Vagina (tissue), 2 donors: ENCODE measurements at regions not wholly inside any gene's neighbourhood (a gene's known extent, or its start where the extent isn't known, plus 50 kb on each side); places are given as distances from the start of the nearest gene placed in this dataset.

Experiments
- POLR2A ChIP-seq, 2 donors: fragments of 450-650 bp; IDR thresholded peaks; one replicate each; pipeline ENCODE4 v1.6.1; 2017; ENCODE audit warnings: antibody characterized with exemption in 2 of 2, mild to moderate bottlenecking in 2 of 2, moderate library complexity in 2 of 2
- POLR2AphosphoS5 ChIP-seq, 2 donors: sonication (generic); formaldehyde crosslinking; IDR thresholded peaks; one replicate each; pipeline ENCODE4 v1.9.0; 2017; ENCODE audit warnings: antibody characterized with exemption in 2 of 2, mild to moderate bottlenecking in 2 of 2, low read depth in 1 of 2; ENCODE audit not compliant: insufficient read depth in 1 of 2
- TF ChIP-seq, protein P1 (sequence below), 3 experiments: fragments of 450-650 bp in 2 of 3; fragments of 200-600 bp in 1 of 3; sonication (generic) in 1 of 3; IDR thresholded peaks; one replicate each; pipeline ENCODE4 v1.5.1; 2017 to 2019; ENCODE audit warnings: antibody characterized with exemption in 3 of 3, mild to moderate bottlenecking in 2 of 3, moderate library complexity in 2 of 3

DNA sequence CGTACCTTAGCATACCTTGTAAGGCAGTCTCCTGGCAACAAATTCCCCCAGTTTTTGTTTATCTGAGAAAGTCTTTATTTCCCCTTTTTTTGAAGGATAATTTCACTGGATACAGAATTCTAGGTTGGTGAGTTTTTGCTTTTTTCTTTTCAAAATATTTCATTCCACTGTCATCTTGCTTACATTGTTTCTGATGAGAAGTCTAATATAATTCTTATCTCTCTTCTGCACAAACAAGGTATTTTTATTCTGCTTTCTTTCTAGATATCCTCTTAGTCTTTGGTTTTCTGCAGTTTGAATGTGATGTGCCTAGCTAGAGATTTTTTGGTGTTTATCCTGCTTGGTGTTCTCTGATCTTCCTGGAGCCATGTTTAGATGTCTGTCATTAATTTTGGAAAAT, 57.7 kb upstream of the EZR start:
- TF ChIP-seq, protein P1, sequence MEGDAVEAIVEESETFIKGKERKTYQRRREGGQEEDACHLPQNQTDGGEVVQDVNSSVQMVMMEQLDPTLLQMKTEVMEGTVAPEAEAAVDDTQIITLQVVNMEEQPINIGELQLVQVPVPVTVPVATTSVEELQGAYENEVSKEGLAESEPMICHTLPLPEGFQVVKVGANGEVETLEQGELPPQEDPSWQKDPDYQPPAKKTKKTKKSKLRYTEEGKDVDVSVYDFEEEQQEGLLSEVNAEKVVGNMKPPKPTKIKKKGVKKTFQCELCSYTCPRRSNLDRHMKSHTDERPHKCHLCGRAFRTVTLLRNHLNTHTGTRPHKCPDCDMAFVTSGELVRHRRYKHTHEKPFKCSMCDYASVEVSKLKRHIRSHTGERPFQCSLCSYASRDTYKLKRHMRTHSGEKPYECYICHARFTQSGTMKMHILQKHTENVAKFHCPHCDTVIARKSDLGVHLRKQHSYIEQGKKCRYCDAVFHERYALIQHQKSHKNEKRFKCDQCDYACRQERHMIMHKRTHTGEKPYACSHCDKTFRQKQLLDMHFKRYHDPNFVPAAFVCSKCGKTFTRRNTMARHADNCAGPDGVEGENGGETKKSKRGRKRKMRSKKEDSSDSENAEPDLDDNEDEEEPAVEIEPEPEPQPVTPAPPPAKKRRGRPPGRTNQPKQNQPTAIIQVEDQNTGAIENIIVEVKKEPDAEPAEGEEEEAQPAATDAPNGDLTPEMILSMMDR (IDR thresholded peaks at IDR 0.05) = no peak
- no peak for TF ChIP-seq POLR2A (IDR thresholded peaks at IDR 0.05)
- no peak for TF ChIP-seq POLR2AphosphoS5 (IDR thresholded peaks at IDR 0.05; ENCODE audit: insufficient read depth in 1 of 2, low read depth in 1 of 2)
